ENCODE measurements at regions not wholly inside any gene's neighbourhood (a gene's known extent, or its start where the extent isn't known, plus 50 kb on each side); places are given as distances from the start of the nearest gene placed in this dataset.
"Not testable (repeated sequence)": the region's sequence is repeated elsewhere in the genome, so short reads cannot be mapped to it uniquely, and the experiment has no call there.

DNA sequence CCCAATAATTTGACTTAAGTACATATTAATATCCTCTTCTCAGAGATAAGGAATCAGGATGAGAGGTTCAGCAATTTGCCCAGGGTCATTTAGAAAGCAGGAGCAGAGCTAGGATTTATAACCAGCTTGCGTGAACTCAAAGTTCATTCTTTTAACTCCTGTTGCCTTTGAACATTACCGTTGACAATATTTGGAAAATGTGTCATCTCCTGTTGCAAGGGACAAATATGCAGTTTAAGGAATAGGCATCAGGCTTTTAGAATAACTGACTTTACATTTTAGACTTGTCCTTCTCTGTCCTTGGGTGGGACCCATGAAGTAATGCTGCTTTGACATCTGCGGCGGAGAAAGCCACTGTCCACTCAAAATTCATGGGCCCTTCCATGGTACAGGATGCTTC lies 252.2 kb upstream of the RGMA start:
- intact Hi-C loops (cut with DNase I), result no loop called here
- ATAC-seq (no peak), DNase-seq (no peak)
- TF ChIP-seq POLR2A (IDR thresholded peaks at IDR 0.05) (no peak), CTCF (IDR thresholded peaks at IDR 0.05) (no peak)
- H3K9me3 ChIP-seq, result no peaks in the 10 kb centered on the region
- 72 to 97% methylated on average over 4 of the region's 4 CpGs for WGBS, 2 donors
- H3K4me3 ChIP-seq, result no peak overlapping the region
- no peak overlapping the region for H3K27ac ChIP-seq
- no peaks in the 10 kb centered on the region for H3K4me1 ChIP-seq
- H3K27me3 ChIP-seq, result no peaks in the 10 kb centered on the region
- no peaks in the 10 kb centered on the region for H3K36me3 ChIP-seq (replicated peaks in 1 of 2; ENCODE audit: insufficient read depth in 1 of 2, low read depth in 2 of 2)

DNA sequence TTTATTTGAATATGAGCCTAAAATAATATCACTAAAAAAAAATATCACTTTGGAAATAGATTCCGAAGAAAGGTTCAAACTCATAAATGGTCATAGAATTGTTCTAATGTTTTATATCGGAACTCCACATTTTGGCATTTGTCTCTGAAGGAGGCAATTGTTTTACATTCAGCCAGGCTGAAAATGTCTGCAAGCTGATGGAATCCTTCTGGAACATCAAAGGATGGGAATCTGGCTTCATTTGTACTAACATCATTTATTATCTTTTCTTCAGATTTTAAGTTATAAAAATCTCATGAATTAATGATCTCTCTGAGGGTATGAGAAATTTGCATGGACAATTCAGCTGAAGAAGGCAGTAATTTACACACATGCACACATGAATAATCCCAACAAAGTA lies 251.4 kb upstream of the RGMA start:
- Histone ChIP-seq H3K27me3 (no peaks in the 10 kb centered on the region), H3K36me3 (replicated peaks in 1 of 2; ENCODE audit: insufficient read depth in 1 of 2, low read depth in 2 of 2) (no peaks in the 10 kb centered on the region), H3K4me3 (no peak overlapping the region), H3K4me1 (no peaks in the 10 kb centered on the region), H3K9me3 (no peaks in the 10 kb centered on the region), H3K27ac (no peak overlapping the region)
- ATAC-seq (no peak), DNase-seq (no peak)
- intact Hi-C loops (cut with DNase I), result no loop called here
- no peak for TF ChIP-seq POLR2A (IDR thresholded peaks at IDR 0.05)
- TF ChIP-seq CTCF (IDR thresholded peaks at IDR 0.05), result no peak
- WGBS, 2 donors, result 89% methylated on average over 2 of the region's 2 CpGs

- H3K4me1 ChIP-seq, result peaks cover 19% of the 10 kb centered on the region
- intact Hi-C loops (cut with DNase I), result no loop called here
- no peaks in the 10 kb centered on the region for H3K27me3 ChIP-seq
- no peak overlapping the region for H3K4me3 ChIP-seq
- H3K36me3 ChIP-seq (replicated peaks in 1 of 2; ENCODE audit: insufficient read depth in 1 of 2, low read depth in 2 of 2), result no peaks in the 10 kb centered on the region
- TF ChIP-seq POLR2A (IDR thresholded peaks at IDR 0.05), result no peak
- no peak for TF ChIP-seq CTCF (IDR thresholded peaks at IDR 0.05)
- DNase-seq (no peak), ATAC-seq (no peak)
- 56 to 86% methylated on average over 5 to 6 of the region's 6 CpGs for WGBS, 2 donors
- H3K9me3 ChIP-seq, result no peaks in the 10 kb centered on the region
- no peak overlapping the region for H3K27ac ChIP-seq
Measured at GRCh38 chr15:93333796-93334195, 244.8 kb upstream of the RGMA start.

- H3K36me3 ChIP-seq (replicated peaks in 1 of 2; ENCODE audit: insufficient read depth in 1 of 2, low read depth in 2 of 2); H3K27ac ChIP-seq; H3K9me3 ChIP-seq; ATAC-seq; H3K27me3 ChIP-seq; H3K4me3 ChIP-seq; intact Hi-C loops (cut with DNase I); DNase-seq: not testable (repeated sequence)
- peaks cover 19% of the 10 kb centered on the region for H3K4me1 ChIP-seq
- 53 to 80% methylated on average over 16 of the region's 16 CpGs for WGBS, 2 donors
Measured at GRCh38 chr15:93333126-93333525, 244.1 kb upstream of the RGMA start.

DNA sequence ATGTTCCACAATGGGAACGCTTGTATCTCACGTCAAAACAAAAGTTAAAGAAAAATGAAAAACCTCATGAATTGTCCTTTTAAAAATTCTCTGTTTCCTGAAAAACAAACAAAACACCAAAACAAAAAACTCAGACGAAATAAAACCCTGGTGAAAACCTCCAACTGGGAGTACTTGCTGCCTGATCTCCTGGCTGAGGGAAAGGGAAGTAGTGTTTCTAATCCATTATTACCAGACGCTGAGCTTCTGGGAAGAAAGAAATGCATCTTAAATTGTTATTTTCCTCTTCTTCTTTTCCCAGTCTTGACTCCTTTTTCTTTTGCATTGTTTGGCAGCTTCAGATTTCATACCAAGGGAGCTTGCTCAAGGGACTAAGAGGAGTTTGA lies 243.2 kb upstream of the RGMA start:
- no peak overlapping the region for H3K4me3 ChIP-seq
- 18 to 23% methylated on average over 4 of the region's 4 CpGs for WGBS, 2 donors
- no peaks in the 10 kb centered on the region for H3K36me3 ChIP-seq (replicated peaks in 1 of 2; ENCODE audit: insufficient read depth in 1 of 2, low read depth in 2 of 2)
- peak overlapping the region in 3 of 4 donors; percentile 38 to 66 (median 57) for H3K27ac ChIP-seq
- DNase-seq, result no peak
- no peak for ATAC-seq
- H3K9me3 ChIP-seq, result no peaks in the 10 kb centered on the region
- H3K27me3 ChIP-seq, result no peaks in the 10 kb centered on the region
- TF ChIP-seq POLR2A (IDR thresholded peaks at IDR 0.05), result no peak
- no peak for TF ChIP-seq CTCF (IDR thresholded peaks at IDR 0.05)
- intact Hi-C loops (cut with DNase I), result no loop called here
- H3K4me1 ChIP-seq, result peaks cover 19% of the 10 kb centered on the region
